ENCODE measurements at regions not wholly inside any gene's neighbourhood (a gene's known extent, or its start where the extent isn't known, plus 50 kb on each side); places are given as distances from the start of the nearest gene placed in this dataset.

DNA sequence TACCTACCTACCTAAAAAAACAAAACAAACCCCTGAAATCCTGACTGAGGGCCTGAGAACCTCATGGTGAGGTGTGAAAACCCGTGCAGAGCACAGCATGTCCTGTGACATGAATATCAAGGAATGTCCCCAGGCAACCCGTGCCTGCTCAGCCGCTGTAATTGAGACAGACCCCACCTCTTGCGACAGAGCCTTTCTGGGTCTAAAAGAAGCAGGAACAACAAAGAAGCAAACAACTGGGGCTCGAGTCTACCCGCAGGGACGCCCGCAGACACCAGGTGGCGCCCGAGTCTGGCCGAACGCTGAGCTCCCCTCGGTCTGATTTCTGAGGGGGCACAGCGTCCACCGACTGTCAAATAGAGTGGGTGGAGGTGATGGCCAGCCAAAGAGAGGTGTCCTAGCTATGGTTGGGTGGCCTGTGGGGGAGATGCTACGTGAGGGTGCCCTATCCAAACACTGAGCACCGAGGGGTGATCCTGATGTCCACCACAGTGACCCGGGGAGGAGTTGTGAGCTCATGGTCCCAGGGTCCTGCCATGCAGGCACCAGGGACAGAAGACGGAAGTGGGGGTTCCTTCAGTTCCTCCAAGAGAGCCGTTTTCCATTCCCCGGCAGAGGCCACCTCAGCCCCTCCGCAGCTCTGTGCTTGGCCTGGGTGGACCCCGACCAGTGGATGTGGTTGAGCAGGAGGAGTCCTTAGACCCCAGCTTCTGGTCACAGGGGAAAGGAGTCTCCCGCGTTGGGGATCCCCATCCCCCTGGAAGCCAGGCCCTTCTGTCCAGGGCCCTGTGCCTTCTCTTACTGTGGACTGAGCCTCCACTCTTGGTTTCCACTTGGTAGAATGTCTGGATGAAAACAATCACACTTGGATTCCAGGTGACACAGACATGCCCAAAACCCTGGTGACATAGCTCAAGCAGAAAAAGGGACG, 268.2 kb downstream of the CDC5L start (continued):
- TF ChIP-seq, protein P1, sequence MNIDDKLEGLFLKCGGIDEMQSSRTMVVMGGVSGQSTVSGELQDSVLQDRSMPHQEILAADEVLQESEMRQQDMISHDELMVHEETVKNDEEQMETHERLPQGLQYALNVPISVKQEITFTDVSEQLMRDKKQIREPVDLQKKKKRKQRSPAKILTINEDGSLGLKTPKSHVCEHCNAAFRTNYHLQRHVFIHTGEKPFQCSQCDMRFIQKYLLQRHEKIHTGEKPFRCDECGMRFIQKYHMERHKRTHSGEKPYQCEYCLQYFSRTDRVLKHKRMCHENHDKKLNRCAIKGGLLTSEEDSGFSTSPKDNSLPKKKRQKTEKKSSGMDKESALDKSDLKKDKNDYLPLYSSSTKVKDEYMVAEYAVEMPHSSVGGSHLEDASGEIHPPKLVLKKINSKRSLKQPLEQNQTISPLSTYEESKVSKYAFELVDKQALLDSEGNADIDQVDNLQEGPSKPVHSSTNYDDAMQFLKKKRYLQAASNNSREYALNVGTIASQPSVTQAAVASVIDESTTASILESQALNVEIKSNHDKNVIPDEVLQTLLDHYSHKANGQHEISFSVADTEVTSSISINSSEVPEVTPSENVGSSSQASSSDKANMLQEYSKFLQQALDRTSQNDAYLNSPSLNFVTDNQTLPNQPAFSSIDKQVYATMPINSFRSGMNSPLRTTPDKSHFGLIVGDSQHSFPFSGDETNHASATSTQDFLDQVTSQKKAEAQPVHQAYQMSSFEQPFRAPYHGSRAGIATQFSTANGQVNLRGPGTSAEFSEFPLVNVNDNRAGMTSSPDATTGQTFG (tag by site-specific recombination; IDR thresholded peaks at IDR 0.05; ENCODE audit: borderline replicate concordance) = no peak
- TF ChIP-seq OVOL3 (tag by site-specific recombination; IDR thresholded peaks at IDR 0.05) (no peak), ZNF830 (tag by site-specific recombination; IDR thresholded peaks at IDR 0.05; ENCODE audit: low read depth) (no peak), ZBTB7A (tag by site-specific recombination; IDR thresholded peaks at IDR 0.05; ENCODE audit: low read depth) (no peak), ZNF239 (tag by site-specific recombination; IDR thresholded peaks at IDR 0.05) (no peak), SETDB1 (IDR thresholded peaks at IDR 0.05; ENCODE audit: insufficient read length, low read length) (no peak), ZNF677 (tag by site-specific recombination; IDR thresholded peaks at IDR 0.05) (no peak), SP2 (tag by site-specific recombination; IDR thresholded peaks at IDR 0.05) (no peak), EGR2 (tag by site-specific recombination; IDR thresholded peaks at IDR 0.05; ENCODE audit: low read depth) (no peak), ZEB2 (tag by site-specific recombination; IDR thresholded peaks at IDR 0.05) (peak; percentile 85), ZSCAN23 (tag by site-specific recombination; IDR thresholded peaks at IDR 0.05) (no peak), ZFP37 (tag by site-specific recombination; IDR thresholded peaks at IDR 0.05) (no peak), ZNF37A (tag by site-specific recombination; IDR thresholded peaks at IDR 0.05) (no peak), ZNF654 (tag by site-specific recombination; IDR thresholded peaks at IDR 0.05; ENCODE audit: low read depth) (peak; percentile 83), HOXA7 (CRISPR knock-in tag; IDR thresholded peaks at IDR 0.05; ENCODE audit: borderline replicate concordance) (no peak), ZNF585B (tag by site-specific recombination; IDR thresholded peaks at IDR 0.05) (no peak), ZNF416 (tag by site-specific recombination; IDR thresholded peaks at IDR 0.05) (no peak), ZNF621 (tag by site-specific recombination; IDR thresholded peaks at IDR 0.05) (no peak), ZNF133 (tag by site-specific recombination; IDR thresholded peaks at IDR 0.05) (no peak), ZNF624 (tag by site-specific recombination; IDR thresholded peaks at IDR 0.05) (no peak), ZNF843 (tag by site-specific recombination; IDR thresholded peaks at IDR 0.05) (no peak), ZNF785 (tag by site-specific recombination; IDR thresholded peaks at IDR 0.05) (0 out of 2 replicates have a peak, but pooled peaks have one; percentile 21)
- TF ChIP-seq, protein P2, sequence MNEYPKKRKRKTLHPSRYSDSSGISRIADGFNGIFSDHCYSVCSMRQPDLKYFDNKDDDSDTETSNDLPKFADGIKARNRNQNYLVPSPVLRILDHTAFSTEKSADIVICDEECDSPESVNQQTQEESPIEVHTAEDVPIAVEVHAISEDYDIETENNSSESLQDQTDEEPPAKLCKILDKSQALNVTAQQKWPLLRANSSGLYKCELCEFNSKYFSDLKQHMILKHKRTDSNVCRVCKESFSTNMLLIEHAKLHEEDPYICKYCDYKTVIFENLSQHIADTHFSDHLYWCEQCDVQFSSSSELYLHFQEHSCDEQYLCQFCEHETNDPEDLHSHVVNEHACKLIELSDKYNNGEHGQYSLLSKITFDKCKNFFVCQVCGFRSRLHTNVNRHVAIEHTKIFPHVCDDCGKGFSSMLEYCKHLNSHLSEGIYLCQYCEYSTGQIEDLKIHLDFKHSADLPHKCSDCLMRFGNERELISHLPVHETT (tag by site-specific recombination; IDR thresholded peaks at IDR 0.05) = no peak
- TF ChIP-seq, protein P3, sequence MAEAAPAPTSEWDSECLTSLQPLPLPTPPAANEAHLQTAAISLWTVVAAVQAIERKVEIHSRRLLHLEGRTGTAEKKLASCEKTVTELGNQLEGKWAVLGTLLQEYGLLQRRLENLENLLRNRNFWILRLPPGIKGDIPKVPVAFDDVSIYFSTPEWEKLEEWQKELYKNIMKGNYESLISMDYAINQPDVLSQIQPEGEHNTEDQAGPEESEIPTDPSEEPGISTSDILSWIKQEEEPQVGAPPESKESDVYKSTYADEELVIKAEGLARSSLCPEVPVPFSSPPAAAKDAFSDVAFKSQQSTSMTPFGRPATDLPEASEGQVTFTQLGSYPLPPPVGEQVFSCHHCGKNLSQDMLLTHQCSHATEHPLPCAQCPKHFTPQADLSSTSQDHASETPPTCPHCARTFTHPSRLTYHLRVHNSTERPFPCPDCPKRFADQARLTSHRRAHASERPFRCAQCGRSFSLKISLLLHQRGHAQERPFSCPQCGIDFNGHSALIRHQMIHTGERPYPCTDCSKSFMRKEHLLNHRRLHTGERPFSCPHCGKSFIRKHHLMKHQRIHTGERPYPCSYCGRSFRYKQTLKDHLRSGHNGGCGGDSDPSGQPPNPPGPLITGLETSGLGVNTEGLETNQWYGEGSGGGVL (tag by site-specific recombination; IDR thresholded peaks at IDR 0.05) = no peak
- TF ChIP-seq, protein P4, sequence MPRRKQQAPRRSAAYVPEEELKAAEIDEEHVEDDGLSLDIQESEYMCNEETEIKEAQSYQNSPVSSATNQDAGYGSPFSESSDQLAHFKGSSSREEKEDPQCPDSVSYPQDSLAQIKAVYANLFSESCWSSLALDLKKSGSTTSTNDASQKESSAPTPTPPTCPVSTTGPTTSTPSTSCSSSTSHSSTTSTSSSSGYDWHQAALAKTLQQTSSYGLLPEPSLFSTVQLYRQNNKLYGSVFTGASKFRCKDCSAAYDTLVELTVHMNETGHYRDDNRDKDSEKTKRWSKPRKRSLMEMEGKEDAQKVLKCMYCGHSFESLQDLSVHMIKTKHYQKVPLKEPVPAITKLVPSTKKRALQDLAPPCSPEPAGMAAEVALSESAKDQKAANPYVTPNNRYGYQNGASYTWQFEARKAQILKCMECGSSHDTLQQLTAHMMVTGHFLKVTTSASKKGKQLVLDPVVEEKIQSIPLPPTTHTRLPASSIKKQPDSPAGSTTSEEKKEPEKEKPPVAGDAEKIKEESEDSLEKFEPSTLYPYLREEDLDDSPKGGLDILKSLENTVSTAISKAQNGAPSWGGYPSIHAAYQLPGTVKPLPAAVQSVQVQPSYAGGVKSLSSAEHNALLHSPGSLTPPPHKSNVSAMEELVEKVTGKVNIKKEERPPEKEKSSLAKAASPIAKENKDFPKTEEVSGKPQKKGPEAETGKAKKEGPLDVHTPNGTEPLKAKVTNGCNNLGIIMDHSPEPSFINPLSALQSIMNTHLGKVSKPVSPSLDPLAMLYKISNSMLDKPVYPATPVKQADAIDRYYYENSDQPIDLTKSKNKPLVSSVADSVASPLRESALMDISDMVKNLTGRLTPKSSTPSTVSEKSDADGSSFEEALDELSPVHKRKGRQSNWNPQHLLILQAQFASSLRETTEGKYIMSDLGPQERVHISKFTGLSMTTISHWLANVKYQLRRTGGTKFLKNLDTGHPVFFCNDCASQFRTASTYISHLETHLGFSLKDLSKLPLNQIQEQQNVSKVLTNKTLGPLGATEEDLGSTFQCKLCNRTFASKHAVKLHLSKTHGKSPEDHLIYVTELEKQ (tag by site-specific recombination; IDR thresholded peaks at IDR 0.05; ENCODE audit: borderline replicate concordance) = no peak
- TF ChIP-seq, protein P5, sequence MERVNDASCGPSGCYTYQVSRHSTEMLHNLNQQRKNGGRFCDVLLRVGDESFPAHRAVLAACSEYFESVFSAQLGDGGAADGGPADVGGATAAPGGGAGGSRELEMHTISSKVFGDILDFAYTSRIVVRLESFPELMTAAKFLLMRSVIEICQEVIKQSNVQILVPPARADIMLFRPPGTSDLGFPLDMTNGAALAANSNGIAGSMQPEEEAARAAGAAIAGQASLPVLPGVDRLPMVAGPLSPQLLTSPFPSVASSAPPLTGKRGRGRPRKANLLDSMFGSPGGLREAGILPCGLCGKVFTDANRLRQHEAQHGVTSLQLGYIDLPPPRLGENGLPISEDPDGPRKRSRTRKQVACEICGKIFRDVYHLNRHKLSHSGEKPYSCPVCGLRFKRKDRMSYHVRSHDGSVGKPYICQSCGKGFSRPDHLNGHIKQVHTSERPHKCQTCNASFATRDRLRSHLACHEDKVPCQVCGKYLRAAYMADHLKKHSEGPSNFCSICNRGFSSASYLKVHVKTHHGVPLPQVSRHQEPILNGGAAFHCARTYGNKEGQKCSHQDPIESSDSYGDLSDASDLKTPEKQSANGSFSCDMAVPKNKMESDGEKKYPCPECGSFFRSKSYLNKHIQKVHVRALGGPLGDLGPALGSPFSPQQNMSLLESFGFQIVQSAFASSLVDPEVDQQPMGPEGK (tag by site-specific recombination; IDR thresholded peaks at IDR 0.05) = no peak
- TF ChIP-seq, protein P6, sequence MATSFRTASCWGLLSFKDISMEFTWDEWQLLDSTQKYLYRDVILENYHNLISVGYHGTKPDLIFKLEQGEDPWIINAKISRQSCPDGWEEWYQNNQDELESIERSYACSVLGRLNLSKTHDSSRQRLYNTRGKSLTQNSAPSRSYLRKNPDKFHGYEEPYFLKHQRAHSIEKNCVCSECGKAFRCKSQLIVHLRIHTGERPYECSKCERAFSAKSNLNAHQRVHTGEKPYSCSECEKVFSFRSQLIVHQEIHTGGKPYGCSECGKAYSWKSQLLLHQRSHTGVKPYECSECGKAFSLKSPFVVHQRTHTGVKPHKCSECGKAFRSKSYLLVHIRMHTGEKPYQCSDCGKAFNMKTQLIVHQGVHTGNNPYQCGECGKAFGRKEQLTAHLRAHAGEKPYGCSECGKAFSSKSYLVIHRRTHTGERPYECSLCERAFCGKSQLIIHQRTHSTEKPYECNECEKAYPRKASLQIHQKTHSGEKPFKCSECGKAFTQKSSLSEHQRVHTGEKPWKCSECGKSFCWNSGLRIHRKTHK (tag by site-specific recombination; IDR thresholded peaks at IDR 0.05) = no peak
